ENCODE measurements at regions not wholly inside any gene's neighbourhood (a gene's known extent, or its start where the extent isn't known, plus 50 kb on each side); places are given as distances from the start of the nearest gene placed in this dataset.

- TF ChIP-seq, protein P1, sequence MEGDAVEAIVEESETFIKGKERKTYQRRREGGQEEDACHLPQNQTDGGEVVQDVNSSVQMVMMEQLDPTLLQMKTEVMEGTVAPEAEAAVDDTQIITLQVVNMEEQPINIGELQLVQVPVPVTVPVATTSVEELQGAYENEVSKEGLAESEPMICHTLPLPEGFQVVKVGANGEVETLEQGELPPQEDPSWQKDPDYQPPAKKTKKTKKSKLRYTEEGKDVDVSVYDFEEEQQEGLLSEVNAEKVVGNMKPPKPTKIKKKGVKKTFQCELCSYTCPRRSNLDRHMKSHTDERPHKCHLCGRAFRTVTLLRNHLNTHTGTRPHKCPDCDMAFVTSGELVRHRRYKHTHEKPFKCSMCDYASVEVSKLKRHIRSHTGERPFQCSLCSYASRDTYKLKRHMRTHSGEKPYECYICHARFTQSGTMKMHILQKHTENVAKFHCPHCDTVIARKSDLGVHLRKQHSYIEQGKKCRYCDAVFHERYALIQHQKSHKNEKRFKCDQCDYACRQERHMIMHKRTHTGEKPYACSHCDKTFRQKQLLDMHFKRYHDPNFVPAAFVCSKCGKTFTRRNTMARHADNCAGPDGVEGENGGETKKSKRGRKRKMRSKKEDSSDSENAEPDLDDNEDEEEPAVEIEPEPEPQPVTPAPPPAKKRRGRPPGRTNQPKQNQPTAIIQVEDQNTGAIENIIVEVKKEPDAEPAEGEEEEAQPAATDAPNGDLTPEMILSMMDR (IDR thresholded peaks at IDR 0.05; ENCODE audit: low read depth, low read length), result no peak
- H3K36me3 ChIP-seq, result no peaks in the 10 kb centered on the region
- no peak overlapping the region for H3K4me3 ChIP-seq (ENCODE audit: low read depth, low read length)
- no peaks in the 10 kb centered on the region for H3K9me3 ChIP-seq
- H3K27me3 ChIP-seq, result no peaks in the 10 kb centered on the region
- no peak for DNase-seq
- no peaks in the 10 kb centered on the region for H3K4me1 ChIP-seq
Measured at GRCh38 chr4:96154676-96155075, 314.8 kb downstream of the PDHA2 start.

DNA sequence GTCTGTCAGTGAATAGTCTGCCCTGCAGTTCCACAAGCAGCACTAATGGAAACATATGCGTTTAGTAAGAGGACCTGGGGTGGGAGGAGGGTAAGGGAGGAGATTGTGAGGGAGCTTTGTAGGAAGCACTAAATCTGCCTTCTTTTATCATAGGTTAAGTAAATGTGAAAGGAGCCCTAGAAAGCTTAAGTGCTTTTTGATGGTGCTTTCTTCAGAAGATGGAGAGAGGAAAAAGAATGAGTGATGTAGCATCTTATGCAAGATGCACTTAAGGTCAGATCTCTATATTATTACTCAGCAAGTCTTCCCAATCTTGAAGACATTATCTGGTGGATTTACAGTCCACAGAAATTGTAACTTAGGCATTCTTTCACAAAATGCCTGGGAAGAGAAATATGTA is 322.7 kb downstream of the PDHA2 start:
- TF ChIP-seq, protein P1 (IDR thresholded peaks at IDR 0.05; ENCODE audit: low read depth, low read length), result no peak
- no peaks in the 10 kb centered on the region for H3K4me1 ChIP-seq
- H3K4me3 ChIP-seq (ENCODE audit: low read depth, low read length), result no peak overlapping the region
- no peak for DNase-seq
- no peaks in the 10 kb centered on the region for H3K36me3 ChIP-seq
- no peaks in the 10 kb centered on the region for H3K9me3 ChIP-seq
- no peaks in the 10 kb centered on the region for H3K27me3 ChIP-seq

DNA sequence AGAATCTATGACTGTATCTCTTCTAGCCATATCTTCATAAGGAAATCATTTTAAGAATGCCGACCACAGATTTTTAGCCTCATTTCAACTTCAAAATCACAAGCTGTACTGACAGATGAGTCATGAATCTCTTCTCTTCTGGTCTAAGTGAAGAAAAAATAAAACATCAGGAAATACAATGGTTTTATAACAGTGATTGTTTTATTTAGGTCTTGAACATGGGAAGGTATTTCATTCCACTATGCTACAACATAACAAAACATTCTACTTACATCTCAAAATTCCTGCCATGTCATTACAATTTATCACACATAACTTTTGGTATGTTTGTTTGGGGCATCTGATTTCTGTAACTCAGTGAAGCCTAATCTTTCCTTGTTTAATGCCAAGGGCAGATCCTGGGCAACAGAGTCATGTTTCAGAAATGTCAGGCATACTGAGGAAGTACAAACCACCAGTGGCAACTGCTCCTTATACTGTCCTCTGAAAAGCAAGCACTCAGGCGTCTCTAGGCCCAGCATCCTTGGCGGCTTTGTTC is 325.0 kb downstream of the PDHA2 start:
- DNase-seq, result no peak
- H3K36me3 ChIP-seq, result no peaks in the 10 kb centered on the region
- TF ChIP-seq, protein P1 (IDR thresholded peaks at IDR 0.05; ENCODE audit: low read depth, low read length), result no peak
- H3K4me1 ChIP-seq, result no peaks in the 10 kb centered on the region
- no peaks in the 10 kb centered on the region for H3K9me3 ChIP-seq
- no peak overlapping the region for H3K4me3 ChIP-seq (ENCODE audit: low read depth, low read length)
- no peaks in the 10 kb centered on the region for H3K27me3 ChIP-seq

- TF ChIP-seq, protein P1 (IDR thresholded peaks at IDR 0.05; ENCODE audit: low read depth, low read length), result no peak
- no peak overlapping the region for H3K4me3 ChIP-seq (ENCODE audit: low read depth, low read length)
Measured at GRCh38 chr4:96166806-96167205, 326.9 kb downstream of the PDHA2 start.

DNA sequence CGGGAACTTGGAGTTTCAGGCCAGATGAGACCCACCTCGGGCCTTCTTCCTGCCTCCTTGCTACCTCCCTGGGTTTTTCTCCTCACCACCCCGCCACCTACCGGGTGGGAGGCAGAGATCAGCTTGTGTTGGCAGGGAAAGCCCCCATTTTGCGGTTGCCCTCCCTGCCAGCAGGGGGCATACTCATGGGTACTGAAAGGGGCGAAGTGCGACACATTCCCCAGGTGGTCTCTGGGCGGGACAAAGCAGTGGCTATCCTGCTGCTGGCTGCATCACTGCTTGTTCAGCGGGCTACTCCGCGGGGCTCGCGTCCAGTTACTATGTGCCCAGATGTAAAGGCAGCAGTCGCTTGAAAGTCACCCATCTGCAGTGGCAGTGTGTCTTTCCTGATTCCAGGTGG is 330.3 kb downstream of the PDHA2 start:
- Histone ChIP-seq H3K9me3 (no peaks in the 10 kb centered on the region), H3K4me1 (no peaks in the 10 kb centered on the region), H3K36me3 (no peaks in the 10 kb centered on the region), H3K4me3 (ENCODE audit: low read depth, low read length) (no peak overlapping the region), H3K27me3 (no peaks in the 10 kb centered on the region)
- TF ChIP-seq, protein P1 (IDR thresholded peaks at IDR 0.05; ENCODE audit: low read depth, low read length), result peak; percentile 33
- DNase-seq, result peak; percentile 12

More at GRCh38 chr4:96166806-96167205, 326.9 kb downstream of the PDHA2 start:
- no peak for DNase-seq
- Histone ChIP-seq H3K9me3 (no peaks in the 10 kb centered on the region), H3K4me1 (no peaks in the 10 kb centered on the region), H3K36me3 (no peaks in the 10 kb centered on the region), H3K27me3 (no peaks in the 10 kb centered on the region)

DNA sequence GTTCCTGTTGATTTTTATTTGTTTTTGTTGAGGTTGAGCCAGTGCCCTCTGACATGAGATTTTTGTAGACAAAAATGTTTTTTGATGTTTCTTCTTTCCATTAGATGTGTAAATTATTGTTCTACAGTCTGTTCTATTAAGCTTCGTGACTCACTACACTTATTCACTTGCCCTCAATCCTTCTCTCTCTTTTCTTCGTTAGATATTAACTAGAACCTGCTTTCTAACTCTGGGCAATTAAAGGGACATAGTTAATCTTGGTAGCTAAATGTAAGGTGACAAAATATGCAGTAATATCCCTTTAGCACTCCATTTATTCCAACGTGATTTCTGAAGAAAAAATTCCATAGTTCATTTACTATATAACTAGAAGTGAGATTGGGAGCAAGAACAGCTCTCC is 333.9 kb downstream of the PDHA2 start:
- no peaks in the 10 kb centered on the region for H3K9me3 ChIP-seq
- H3K4me3 ChIP-seq (ENCODE audit: low read depth, low read length), result no peak overlapping the region
- TF ChIP-seq, protein P1 (IDR thresholded peaks at IDR 0.05; ENCODE audit: low read depth, low read length), result no peak
- no peaks in the 10 kb centered on the region for H3K36me3 ChIP-seq
- no peaks in the 10 kb centered on the region for H3K4me1 ChIP-seq
- no peaks in the 10 kb centered on the region for H3K27me3 ChIP-seq
- no peak for DNase-seq

Data from BE2C (cell line).